HG03175 (cell line): ENCODE measurements at regions not wholly inside any gene's neighbourhood (a gene's known extent, or its start where the extent isn't known, plus 50 kb on each side); places are given as distances from the start of the nearest gene placed in this dataset.

Experiments
- ATAC-seq: cut with Tn5 transposase; IDR thresholded peaks from one replicate; pipeline ENCODE4 v1.9.1; 2021; ENCODE audit warnings: mild to moderate bottlenecking, moderate library complexity; ENCODE audit not compliant: unreplicated experiment

DNA sequence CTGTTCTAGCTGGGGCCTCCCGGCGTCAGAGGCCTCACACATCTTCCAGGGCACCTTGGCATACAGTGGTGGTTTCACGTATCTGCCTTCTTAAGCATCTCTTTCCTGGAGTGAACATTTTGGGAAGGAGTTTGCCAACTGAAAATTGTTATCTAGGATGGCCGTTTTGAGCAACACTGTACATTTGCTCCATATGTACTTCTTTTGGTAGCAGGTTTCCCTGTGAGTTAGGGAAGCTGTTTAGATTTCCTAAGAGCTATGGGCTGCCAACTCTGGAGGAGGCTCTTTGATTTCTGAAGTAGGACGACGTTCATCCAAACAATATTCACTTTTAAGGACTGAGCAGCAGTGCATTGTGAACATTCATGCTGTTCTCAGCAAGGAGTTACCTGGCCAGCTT, 665.9 kb downstream of the SQOR start:
- ATAC-seq = no peak

DNA sequence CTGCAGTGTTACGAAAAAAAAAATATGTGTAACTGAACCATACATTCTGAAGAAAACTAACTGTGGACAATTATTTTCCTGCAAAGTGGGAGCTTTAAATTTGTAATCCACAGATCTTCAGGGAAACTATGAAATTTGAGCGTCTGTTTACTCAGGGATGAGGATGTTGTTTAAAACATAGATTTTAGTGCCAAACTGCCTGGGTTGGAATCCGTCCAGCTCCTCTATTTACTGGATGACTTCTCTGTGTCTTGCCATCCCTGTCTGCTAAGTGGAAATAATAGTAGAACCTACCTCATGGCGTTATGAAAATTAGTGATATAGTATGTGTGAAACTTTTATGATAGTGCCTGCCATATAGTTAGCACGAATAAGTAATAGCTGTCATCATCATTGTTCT, 666.5 kb downstream of the SQOR start:
- no peak for ATAC-seq

DNA sequence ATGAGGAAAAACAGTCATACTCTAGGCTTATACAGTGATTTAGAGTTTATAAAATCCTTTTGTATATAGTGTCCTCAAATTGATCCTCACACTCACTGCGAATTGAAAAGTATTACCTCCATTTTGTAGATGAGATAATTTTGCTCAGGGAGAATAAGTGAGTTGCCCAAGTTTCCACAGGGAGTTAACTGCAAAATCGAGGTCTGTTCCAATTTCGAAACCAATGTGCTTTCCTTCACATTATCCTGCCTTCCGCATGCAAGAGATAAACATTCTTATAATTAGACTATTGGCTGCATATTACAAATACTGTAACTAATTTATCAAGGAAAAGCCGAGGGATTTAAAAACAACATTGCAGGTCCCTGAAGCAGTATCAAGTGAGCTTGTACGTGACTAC, 667.0 kb downstream of the SQOR start:
- ATAC-seq = no peak

DNA sequence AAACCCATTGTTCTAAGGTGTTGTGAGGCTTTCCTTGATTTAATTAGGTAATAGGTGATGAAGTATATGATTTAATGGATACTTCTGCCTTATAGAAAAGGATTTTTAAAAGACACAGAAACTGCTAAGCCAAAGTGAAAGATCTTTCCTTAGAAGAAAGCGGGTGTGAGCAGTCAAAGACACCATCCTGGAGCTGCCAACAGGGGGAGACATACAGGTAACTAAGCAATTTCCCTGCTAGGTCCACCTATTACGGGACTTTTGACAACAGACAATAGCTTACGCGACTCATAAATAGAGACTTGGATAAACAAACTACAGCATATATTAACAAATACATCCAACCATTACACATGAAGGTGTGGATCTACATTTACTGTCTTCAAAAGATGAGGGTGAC, 669.5 kb downstream of the SQOR start:
- no peak for ATAC-seq

DNA sequence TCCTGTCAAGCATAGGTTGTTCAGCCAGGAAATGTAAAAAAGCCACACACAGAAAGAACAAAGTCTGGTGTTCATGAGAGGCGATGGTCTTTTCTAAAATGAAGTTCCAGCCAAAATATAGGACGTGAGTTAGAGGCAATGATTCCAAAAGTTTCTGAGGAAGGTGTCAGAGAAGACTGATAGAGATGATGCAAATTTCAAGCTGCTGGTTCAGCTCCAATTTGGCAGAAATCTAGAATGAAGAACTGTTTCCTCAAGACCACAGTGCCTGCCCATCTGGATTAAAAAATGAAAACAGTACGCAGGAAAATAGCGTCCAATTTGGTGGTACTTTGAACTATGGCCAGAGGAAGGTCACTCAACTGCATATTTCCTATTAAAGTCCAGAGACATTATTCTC, 672.9 kb downstream of the SQOR start:
- ATAC-seq = no peak

DNA sequence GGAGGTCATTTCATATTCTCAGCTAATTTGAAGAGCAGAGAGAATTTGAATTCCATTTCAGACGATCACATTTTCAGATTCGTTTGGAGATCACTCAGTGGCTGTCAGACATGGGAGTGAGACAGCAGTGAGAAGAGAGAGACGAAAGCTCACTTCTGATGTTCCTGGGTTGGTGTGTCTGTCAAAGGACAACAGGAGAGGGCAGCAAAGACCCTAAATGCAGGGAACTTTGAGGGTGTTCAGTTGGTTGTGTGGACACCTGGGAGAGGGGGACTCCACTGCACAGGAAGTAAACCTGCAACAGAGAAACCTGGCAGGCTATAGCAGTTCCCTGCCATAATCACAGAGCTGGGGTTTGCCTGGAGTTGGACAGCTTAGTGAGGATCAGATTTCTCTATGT, 675.1 kb downstream of the SQOR start:
- no peak for ATAC-seq

DNA sequence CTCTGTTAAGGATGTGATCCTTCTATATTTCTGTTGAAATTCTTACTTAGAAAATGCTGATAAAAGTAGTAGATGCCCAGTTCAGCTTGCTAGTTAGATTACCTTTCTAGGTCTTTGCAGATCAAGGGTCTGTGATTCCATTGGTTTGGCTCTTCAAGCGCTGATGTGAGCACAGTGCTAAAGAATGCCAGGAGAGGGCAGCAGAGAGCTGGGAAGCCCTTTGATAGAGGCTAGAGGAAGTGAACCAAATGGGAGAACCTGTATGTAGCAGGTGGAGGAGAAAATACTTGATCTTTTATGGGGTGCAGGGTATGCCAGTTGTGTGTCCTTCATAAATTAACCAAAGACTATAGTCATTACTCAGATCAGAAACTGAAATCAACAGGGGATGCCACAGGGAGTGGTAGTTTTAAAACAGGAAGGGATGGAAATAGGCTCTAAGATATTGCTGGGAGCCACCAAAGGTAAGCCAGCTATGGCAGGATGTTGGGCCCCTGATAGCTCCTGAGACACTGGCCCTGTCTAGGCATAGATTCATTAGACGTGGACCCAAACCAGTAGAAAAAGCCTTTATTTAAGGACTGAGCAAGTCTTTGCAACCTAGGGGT, 677.4 kb downstream of the SQOR start:
- ATAC-seq = peak; percentile 91

DNA sequence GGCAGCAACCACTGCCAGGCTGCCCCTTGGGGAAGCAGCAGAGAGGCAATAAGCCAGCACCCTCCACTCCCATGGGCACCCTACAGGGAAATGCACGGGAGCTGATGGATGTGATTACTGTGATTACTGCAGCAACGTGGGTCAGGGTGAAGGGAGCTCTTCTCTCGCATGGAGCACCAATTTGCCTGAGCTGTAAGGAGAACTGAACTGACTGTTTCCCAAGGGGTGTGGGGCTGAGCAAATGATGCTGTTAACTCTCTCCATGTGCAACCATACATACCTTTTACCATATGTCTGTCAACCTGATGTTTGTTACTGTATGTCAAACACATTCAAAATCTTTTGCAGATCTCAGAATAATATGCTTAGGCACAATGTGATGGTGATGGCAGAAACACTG, 680.6 kb downstream of the SQOR start:
- ATAC-seq = no peak

DNA sequence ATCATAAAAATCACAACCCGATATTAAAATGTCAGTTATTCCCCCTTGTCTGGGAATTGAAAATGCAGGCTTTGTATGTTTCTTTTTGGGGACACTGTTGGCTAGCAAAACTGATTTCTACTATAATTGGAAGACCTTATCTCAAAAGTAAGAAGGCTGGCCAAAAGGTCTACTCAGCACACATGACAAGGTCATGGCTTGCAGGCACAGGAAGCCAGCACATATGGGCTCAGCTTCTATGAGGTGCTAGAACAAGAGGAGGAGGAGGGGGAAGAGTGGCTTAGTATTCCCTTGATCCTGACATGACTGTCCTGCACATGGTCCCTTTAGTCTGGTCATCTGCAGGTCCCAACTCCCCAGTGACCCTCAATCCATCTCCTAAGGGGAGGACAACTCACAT, 681.2 kb downstream of the SQOR start:
- ATAC-seq = no peak

DNA sequence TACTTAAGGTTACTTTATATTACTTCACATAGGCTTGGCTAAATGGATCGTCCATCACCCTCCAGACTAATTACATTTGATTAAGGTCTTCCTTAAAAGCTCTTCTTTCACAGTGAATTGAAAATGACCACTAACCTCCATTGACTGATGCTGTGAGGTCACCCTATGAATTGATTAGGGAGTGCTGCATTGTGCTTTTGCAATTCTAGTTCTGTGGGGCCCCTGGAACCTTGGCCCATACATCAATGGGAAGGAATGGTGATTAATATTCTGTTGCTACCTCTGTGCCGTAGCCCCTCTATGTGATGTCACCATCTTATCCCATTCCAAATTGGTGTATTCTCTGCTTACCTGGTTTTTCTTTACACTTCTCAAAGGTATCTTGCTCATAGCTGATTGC, 682.2 kb downstream of the SQOR start:
- no peak for ATAC-seq

DNA sequence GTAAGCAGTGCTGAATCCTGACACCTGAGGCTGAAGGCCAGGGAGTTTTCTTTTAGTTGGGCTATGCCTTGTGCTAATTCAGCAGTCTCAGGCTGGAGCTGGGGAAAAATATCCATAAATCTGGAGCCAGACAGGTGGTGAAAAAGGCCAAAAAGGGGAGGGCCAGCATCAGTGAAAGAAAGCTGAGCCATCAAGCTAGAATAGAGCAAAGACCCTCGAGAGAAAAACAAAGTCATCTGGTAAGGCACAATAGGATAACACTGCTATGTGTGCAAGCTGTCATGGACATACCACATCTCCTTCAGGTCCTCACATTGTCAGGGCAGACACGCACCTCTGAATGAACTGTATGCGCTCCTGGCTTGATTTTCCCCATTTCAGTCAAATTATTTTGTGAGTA, 687.9 kb downstream of the SQOR start:
- ATAC-seq = no peak

DNA sequence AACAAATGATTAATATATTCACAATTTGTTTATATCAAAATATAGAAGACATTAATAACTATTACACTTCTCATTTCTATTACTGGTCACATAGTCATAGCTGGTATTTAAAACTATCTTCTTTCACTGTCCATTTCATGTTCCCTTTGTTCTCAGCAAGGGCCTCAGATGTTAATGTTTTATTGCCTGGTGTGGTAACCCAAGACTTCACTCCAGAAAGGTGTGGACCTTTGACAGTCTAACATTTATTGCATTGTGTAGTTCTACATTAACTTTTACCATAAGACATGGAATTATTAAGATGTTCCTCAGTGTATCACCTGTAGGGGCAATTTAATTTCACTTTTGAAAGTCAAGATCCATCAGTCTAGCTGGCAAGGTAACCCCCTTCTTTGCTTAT, 691.3 kb downstream of the SQOR start:
- ATAC-seq = no peak

DNA sequence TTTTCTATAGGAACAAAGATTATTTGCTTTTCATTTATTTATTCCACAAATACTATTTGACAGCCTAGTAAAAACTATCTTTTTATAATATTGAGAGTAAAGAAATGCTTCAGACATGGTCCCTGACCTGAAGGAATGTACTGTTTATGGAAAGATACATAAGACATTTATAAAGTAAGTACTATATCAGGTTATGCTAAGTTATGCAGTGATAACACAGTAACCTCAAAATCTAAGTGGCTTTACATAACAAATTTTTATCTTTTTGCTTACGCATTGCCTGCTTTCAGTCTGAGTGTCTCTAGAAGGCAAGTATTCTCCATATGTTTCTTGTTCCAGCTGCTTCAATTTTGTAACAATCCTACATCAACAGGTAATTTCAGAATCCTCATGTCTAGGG, 694.0 kb downstream of the SQOR start:
- ATAC-seq = no peak

DNA sequence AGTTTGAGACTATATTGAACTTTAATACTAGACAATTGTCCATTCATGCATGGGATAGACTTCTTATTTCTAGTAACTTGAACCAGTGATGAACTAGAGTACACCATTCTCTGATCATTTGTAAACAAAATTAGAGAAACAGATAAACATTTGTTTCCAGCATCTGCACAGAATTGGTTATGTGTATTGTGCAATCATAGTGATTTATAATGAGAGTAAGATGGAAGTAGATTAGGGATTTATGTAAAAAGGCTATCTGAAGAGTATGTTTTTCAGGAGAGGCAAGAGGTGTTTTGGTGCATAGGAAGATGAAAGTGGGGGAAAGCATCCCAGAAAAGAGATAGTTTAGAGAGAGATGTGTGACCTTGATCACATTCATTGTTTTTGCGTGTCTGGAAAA, 695.0 kb downstream of the SQOR start:
- ATAC-seq = no peak

DNA sequence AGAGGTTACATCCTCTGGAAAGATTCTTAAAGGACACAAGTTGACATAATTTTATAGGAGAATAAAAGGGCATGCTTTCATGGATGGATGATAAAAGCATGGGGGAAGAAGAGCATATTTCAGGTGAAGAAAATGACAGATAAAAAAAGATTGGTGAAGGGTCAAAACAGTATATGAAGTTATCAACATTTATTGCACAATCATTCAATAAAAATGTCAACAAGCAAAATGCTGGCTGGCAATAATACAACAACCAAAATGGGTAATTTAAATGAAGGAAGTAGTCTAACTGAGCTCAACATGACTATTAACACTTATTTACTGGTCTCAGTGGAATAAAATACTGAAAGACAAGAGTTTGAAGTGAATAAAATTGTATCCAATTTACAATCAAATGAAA, 696.7 kb downstream of the SQOR start:
- ATAC-seq = no peak

DNA sequence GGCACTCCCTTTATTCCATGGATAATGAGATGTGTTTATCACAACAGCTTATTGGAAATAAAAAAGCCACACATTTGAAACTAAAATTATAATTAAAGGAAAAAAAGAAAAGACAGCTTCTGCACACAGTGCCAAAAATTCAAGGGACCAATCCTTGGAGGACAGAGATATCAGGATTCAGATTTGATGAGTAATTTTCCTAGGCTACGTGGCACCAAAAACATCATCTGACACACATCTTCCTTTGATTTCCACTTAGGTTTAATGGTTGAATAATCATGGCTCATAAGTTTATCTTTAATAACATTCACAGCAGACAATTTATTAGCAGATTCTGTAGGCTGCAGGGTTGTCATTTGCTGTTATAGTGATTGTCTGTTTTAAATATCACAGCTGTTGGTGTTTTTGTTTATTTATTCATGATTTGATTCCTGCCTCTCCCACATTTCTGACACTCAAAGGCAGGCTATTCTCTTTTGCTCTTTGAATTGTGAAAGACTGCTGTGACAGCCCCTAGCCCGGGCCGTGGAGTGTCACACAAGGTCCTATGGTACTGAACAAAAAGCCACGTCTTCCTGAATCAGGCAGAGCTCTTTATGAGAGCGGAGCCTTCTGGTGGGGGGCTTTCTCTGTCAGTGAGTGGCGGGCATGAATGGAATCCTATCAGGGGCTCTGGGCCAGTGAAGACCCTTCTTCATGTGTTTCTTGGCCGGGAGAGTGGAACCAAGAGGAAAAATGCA, 708.5 kb downstream of the SQOR start:
- no peak for ATAC-seq

DNA sequence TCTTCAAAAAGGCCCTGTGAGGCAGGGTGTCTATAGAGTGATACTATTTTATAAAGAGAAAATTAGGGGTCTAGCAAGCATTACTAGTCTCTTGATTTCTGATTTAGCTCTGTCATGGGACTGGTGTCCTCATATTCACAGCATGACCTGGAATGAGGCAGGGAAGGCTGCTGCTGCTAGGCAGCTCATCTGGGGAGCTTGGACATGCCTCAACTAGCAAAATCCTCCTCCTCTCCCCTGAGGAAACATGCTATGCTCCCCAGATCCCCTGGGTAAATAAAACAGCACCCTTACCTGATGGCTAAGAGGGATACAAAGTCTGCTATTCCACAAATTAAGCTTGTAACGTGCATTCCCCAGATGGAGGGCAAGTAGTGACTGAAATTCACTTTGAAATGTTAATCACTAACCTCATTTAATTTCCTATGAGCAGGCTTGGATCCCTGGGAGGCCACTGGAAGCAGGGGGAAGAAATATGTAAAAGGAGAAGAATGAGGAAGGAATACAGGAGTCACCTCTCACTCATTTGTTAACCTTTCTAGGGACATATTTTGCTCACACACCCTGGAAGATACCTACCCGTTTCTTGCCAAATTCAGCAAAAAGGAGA, 709.4 kb downstream of the SQOR start:
- ATAC-seq = no peak

DNA sequence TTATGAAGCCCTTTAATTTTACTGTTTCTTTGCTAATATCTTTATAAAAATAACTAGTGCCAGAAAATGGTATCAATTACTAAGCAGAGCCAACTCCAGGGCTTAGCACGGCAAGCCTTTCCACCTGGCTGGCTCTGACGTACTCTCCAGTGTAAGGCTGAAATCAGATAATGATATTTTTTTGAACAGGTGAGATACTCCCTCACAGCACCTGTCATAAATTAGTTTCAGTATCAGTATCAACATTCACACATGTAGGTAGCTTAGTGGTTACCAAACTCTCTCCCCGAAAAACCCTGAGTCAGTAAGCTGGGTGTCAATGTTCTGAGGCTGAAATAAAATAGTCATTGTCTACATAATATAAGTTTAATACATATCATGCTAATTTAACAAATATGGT, 710.1 kb downstream of the SQOR start:
- no peak for ATAC-seq

DNA sequence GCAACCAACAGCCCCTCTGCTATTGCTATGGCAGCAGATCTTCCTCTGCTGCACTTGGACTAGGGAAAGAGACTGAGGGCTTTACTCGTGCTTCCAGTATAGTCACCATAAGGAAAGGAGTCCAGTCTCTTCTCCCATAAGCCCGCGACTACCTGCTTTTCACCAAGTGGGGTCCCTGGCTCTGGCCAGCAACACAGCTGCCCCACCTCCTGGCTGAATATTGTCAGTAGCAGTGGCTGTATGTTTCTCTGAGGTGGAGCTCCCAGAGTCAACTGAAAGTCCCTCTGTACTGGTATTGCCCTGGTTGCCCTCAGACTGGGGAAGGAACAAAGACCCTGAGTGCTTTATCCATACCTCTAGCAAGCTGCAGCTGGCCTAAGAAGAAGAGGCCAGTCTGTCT, 719.6 kb downstream of the SQOR start:
- no peak for ATAC-seq

DNA sequence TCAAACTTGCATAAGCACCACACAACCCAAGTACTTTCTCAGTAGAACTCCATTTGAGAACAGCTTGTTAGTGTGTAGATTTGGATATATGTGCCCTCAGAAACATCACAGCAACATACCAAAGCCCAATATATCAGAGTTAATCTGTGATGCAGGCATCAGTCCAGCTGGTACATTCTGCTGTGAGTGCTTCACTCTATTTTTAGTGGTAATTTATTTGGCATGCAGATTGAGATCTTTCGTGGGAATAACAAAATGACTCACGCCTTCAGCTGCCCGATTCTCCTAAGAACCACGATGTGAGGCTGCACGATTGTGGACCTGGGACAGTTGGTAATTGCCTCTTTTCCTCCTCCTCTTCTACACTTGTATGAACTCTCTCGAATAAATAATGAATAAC, 730.7 kb downstream of the SQOR start:
- ATAC-seq = no peak

DNA sequence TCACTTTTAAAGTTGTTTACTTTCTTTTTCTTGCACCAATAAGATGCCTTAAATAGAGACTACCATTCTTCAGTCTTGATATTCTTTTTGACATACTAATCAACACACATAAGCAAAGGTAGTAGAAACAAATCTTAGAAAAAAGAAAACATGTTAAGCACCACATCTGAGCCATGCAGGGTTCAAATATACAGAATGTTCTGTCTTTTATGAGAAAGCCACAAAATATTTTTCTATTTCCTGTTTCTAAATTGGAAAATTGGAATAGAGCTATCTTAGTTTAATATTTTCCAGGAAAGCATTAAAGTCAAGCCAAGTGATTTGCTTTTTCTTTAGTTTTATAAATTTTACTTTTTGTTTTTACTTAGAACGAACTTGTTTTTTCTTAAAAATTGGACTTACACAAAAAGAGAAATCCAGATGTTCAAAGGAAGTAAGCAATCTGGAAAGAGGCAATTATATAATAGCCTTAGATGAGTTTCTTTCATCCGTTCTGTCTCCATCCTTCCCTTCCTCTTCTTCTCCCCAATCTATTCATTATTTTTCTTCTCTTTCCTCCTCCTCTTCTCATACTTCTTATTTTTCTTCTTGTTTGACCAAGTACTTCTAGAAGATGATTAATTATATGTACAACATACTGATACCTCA, 731.7 kb downstream of the SQOR start:
- ATAC-seq = no peak

DNA sequence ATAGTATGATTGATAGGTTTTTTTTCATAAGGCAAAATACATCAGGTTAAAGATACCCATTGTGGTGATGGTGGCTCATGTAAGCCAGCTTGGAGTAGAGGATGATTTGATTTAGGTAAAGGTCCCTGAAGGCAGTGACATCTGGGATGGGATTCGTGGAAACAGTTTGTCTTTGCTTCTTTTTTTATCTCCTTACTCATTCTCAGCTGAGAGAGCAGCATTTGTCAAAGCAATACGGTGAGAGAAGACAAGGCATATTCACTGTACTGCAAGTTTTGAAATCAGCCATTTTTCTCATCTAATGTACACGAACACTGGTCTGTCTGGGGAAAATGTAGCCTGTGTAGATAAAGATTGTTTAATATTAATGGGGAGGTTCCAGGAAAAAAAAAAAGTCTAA, 749.1 kb downstream of the SQOR start:
- ATAC-seq = no peak
